Common myeloid progenitor, CD34-positive (primary cell): ENCODE measurements at regions not wholly inside any gene's neighbourhood (a gene's known extent, or its start where the extent isn't known, plus 50 kb on each side); places are given as distances from the start of the nearest gene placed in this dataset.

Source experiments
- CTCF ChIA-PET: fragments of 350-600 bp; sonication (Branson Sonifier 250); formaldehyde crosslinking; loops from one replicate; lab custom pipeline; 2021; ENCODE audit warnings: antibody characterized with exemption; lab: Charles Lee
- POLR2A ChIA-PET: fragments of 350-600 bp; sonication (Branson Sonifier 250); formaldehyde crosslinking; loops from one replicate; lab custom pipeline; 2021; ENCODE audit warnings: antibody characterized with exemption; lab: Charles Lee
- DNase-seq, 3 donors: peaks; one replicate each; pipeline versions ENCODE4 v3.0.0 to v3.0.0-alpha.2; 2013
- H3K27ac ChIP-seq, 2 experiments: 1 replicate in 1 of 2; 2 replicates in 1 of 2; pipeline ENCODE4 v1.7.0; 2013; ENCODE audit warnings: inconsistent platforms in 2 of 2, low read length in 2 of 2, mild to moderate bottlenecking in 2 of 2, low read depth in 1 of 2, moderate library complexity in 1 of 2; ENCODE audit not compliant: severe bottlenecking in 2 of 2, insufficient read depth in 1 of 2, poor library complexity in 1 of 2
- H3K27me3 ChIP-seq, 5 experiments: replicated peaks in 2 of 5; 1 replicate in 3 of 5; 2 replicates in 2 of 5; pipeline versions ENCODE4 v1.6.1 to v1.7.0; 2013; ENCODE audit warnings: low read length in 4 of 5, mild to moderate bottlenecking in 2 of 5, moderate library complexity in 2 of 5, inconsistent platforms in 1 of 5; ENCODE audit not compliant: insufficient read depth in 5 of 5, control insufficient read depth in 4 of 5
- H3K36me3 ChIP-seq, 4 experiments: 1 replicate in 2 of 4; 2 replicates in 2 of 4; pipeline versions ENCODE4 v1.6.1 to v1.7.0; 2013; ENCODE audit warnings: low read length in 3 of 4, control low read depth in 1 of 4, mild to moderate bottlenecking in 1 of 4; ENCODE audit not compliant: control insufficient read depth in 4 of 4, insufficient read depth in 4 of 4
- H3K4me1 ChIP-seq, 4 experiments: 1 replicate in 3 of 4; 2 replicates in 1 of 4; pipeline versions ENCODE4 v1.6.1 to v1.7.1; 2013; ENCODE audit warnings: low read length in 3 of 4, mild to moderate bottlenecking in 3 of 4, control low read depth in 1 of 4, inconsistent platforms in 1 of 4, moderate library complexity in 1 of 4; ENCODE audit not compliant: control insufficient read depth in 4 of 4, insufficient read depth in 4 of 4; ENCODE audit errors: control extremely low read depth in 1 of 4
- H3K4me3 ChIP-seq, 7 experiments: 1 replicate in 4 of 7; 2 replicates in 3 of 7; pipeline versions ENCODE4 v1.5.1 to v1.7.0; 2013; ENCODE audit warnings: mild to moderate bottlenecking in 7 of 7, low read length in 6 of 7, moderate library complexity in 6 of 7, inconsistent platforms in 2 of 7, low read depth in 2 of 7, control low read depth in 1 of 7; ENCODE audit not compliant: insufficient read depth in 4 of 7, control insufficient read depth in 1 of 7; ENCODE audit errors: extremely low read depth in 1 of 7
- H3K9me3 ChIP-seq, 5 experiments: 1 replicate in 4 of 5; 2 replicates in 1 of 5; pipeline versions ENCODE4 v1.6.1 to v1.7.1; 2013; ENCODE audit warnings: low read length in 4 of 5, mild to moderate bottlenecking in 2 of 5, inconsistent platforms in 1 of 5, low read depth in 1 of 5, moderate library complexity in 1 of 5; ENCODE audit not compliant: control insufficient read depth in 4 of 5, insufficient read depth in 2 of 5; ENCODE audit errors: control extremely low read depth in 1 of 5
- WGBS: methylation state at CpG from one replicate; pipeline ENCODE4 v1.1.5; 2013; ENCODE audit not compliant: insufficient coverage; 5-methylcytosine and 5-hydroxymethylcytosine counted together

DNA sequence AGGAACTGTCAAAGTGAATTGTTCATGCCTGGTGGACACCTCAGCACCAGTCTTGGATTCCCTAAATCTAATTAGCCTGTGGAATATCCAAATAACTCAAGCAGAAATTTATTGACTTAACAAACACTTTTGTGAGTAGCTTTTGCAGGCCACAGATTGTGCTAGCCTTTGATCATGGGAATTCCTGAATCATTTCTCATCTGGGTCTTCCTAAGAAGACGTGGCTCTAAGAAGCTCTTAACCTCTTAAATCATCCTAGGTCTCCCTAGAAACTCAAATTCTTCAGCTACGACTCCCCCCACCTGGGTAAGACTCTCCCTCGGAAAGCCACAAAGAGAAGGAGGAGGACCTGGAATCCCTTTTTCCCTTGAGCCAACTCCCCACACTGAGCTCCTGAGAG, 53.8 kb upstream of the PSEN2 start:
- ChIA-PET CTCF (interaction anchor here (1.1 kb wide), 1 partner anchor 9 kb away, joined by 3 read pairs; no protein-coding TSS in a partner anchor), POLR2A (no interaction called here)
- Histone ChIP-seq H3K36me3 (no peaks in the 10 kb centered on the region), H3K9me3 (no peaks in the 10 kb centered on the region), H3K4me1 (no peaks in the 10 kb centered on the region), H3K27me3 (no peaks in the 10 kb centered on the region), H3K4me3 (no peak overlapping the region), H3K27ac (no peak overlapping the region)
- WGBS: 95% methylated on average over 3 of the region's 3 CpGs
- no peak for DNase-seq

GRCh38 chr1:226814751-226815537, 55.5 kb upstream of the PSEN2 start:
- Histone ChIP-seq H3K4me3 (no peak overlapping the region), H3K27me3 (no peaks in the 10 kb centered on the region), H3K36me3 (no peaks in the 10 kb centered on the region), H3K4me1 (no peaks in the 10 kb centered on the region), H3K27ac (no peak overlapping the region), H3K9me3 (no peaks in the 10 kb centered on the region)
- ChIA-PET CTCF (interaction anchor here (1.6 kb wide), 1 partner anchor 128 kb away, joined by 4 read pairs; no protein-coding TSS in a partner anchor), POLR2A (no interaction called here)
- WGBS: 91% methylated on average over 9 of the region's 10 CpGs
- no peak for DNase-seq

- Histone ChIP-seq H3K36me3 (no peaks in the 10 kb centered on the region), H3K27me3 (no peaks in the 10 kb centered on the region), H3K9me3 (no peaks in the 10 kb centered on the region), H3K4me3 (no peak overlapping the region), H3K27ac (no peak overlapping the region), H3K4me1 (no peaks in the 10 kb centered on the region)
- POLR2A ChIA-PET: no interaction called here
- CTCF ChIA-PET: no interaction called here
- WGBS: 100% methylated on average over 5 of the region's 7 CpGs
- no peak for DNase-seq
Observed at GRCh38 chr1:226813671-226814591, 56.5 kb upstream of the PSEN2 start.

DNA sequence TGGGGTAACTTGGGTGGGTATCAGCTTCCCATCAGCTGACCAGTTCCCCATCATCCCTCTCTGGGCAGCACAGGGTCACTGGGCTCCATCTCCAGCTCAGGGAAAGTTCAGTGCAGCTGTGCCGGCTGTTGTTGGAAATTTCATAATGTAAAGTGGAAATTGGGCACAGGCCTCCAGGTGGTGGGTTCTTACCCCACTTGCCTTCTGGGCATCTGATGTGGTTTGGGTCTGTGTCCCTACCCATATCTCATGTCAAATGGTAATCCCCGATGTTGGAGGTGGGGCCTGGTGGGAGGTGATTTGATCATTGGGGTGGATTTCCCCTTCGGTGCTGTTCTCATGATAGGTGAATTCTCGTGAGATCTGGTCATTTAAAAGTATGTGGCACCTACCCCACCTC, 59.7 kb upstream of the PSEN2 start:
- ChIA-PET POLR2A (no interaction called here), CTCF (interaction anchor here (1.5 kb wide), 1 partner anchor 16 kb away, joined by 4 read pairs; no protein-coding TSS in a partner anchor)
- no peak overlapping the region for H3K4me3 ChIP-seq
- no CpG with 5 or more reads among the region's 4 CpGs for WGBS
- H3K36me3 ChIP-seq: no peaks in the 10 kb centered on the region
- no peaks in the 10 kb centered on the region for H3K4me1 ChIP-seq
- no peaks in the 10 kb centered on the region for H3K27me3 ChIP-seq
- no peaks in the 10 kb centered on the region for H3K9me3 ChIP-seq
- DNase-seq: no peak
- no peak overlapping the region for H3K27ac ChIP-seq

GRCh38 chr1:226809785-226810571, 60.4 kb upstream of the PSEN2 start:
- Histone ChIP-seq H3K27me3 (no peaks in the 10 kb centered on the region), H3K4me3 (no peak overlapping the region), H3K9me3 (no peaks in the 10 kb centered on the region), H3K4me1 (no peaks in the 10 kb centered on the region), H3K27ac (no peak overlapping the region), H3K36me3 (no peaks in the 10 kb centered on the region)
- POLR2A ChIA-PET: no interaction called here
- 97% methylated on average over 10 of the region's 11 CpGs for WGBS
- CTCF ChIA-PET: interaction anchor here (0.6 to 1.5 kb wide), 2 partner anchors 16 to 25 kb away, joined by 3 to 4 read pairs; no protein-coding TSS in a partner anchor
- no peak for DNase-seq

- POLR2A ChIA-PET: no interaction called here
- no peaks in the 10 kb centered on the region for H3K4me1 ChIP-seq
Observed at GRCh38 chr1:226808501-226808900, 61.9 kb upstream of the PSEN2 start.

More at GRCh38 chr1:226808501-226808900, 61.9 kb upstream of the PSEN2 start:
- CTCF ChIA-PET: interaction anchor here (1.6 kb wide), 1 partner anchor 18 kb away, joined by 6 read pairs; no protein-coding TSS in a partner anchor
- WGBS: 95% methylated on average over 6 of the region's 6 CpGs
- H3K27ac ChIP-seq: no peak overlapping the region
- DNase-seq: no peak
- no peaks in the 10 kb centered on the region for H3K36me3 ChIP-seq
- H3K4me3 ChIP-seq: no peak overlapping the region
- H3K27me3 ChIP-seq: no peaks in the 10 kb centered on the region
- H3K9me3 ChIP-seq: no peaks in the 10 kb centered on the region
